ENCODE measurements at regions not wholly inside any gene's neighbourhood (a gene's known extent, or its start where the extent isn't known, plus 50 kb on each side); places are given as distances from the start of the nearest gene placed in this dataset.

DNA sequence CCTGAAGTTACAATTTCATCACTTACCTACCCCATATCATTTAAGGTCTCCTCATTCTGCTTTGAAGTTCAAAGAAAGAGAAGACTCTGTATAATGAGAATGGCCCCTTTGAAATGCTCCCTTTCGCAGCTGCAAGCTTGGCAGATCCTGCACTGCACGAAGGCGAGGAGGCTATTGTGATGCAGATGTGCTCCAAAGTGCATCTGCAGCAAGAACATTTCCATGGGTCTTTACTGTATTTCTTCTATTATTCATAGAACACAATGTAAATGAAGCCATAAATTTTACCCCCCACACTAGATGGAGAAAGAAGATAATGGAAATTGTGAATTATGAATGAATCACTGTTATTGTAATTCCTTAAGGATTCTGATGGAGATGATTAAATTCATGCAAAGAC lies 178.7 kb downstream of the CHD9NB start:
- Histone ChIP-seq H3K4me1 (ENCODE audit: control insufficient read depth in 5 of 5, insufficient read depth in 5 of 5, low read length in 5 of 5) (no peaks in the 10 kb centered on the region), H3K27ac (ENCODE audit: low read depth in 1 of 2, low read length in 1 of 2) (no peak overlapping the region), H3K4me3 (no peak overlapping the region), H3K27me3 (ENCODE audit: control insufficient read depth in 3 of 3, insufficient read depth in 3 of 3, low read length in 2 of 3) (no peaks in the 10 kb centered on the region), H3K9me3 (ENCODE audit: control insufficient read depth in 4 of 4, insufficient read depth in 3 of 4, low read length in 3 of 4) (peaks cover 0 to 2% (median 0%) of the 10 kb centered on the region in 4 donors), H3K9ac (ENCODE audit: insufficient read depth in 1 of 2, low read length in 2 of 2) (no peak overlapping the region), H3K36me3 (ENCODE audit: control insufficient read depth in 4 of 4, insufficient read depth in 4 of 4, low read length in 4 of 4) (no peaks in the 10 kb centered on the region)
- TF ChIP-seq, protein P1, sequence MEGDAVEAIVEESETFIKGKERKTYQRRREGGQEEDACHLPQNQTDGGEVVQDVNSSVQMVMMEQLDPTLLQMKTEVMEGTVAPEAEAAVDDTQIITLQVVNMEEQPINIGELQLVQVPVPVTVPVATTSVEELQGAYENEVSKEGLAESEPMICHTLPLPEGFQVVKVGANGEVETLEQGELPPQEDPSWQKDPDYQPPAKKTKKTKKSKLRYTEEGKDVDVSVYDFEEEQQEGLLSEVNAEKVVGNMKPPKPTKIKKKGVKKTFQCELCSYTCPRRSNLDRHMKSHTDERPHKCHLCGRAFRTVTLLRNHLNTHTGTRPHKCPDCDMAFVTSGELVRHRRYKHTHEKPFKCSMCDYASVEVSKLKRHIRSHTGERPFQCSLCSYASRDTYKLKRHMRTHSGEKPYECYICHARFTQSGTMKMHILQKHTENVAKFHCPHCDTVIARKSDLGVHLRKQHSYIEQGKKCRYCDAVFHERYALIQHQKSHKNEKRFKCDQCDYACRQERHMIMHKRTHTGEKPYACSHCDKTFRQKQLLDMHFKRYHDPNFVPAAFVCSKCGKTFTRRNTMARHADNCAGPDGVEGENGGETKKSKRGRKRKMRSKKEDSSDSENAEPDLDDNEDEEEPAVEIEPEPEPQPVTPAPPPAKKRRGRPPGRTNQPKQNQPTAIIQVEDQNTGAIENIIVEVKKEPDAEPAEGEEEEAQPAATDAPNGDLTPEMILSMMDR (IDR thresholded peaks at IDR 0.05; ENCODE audit: control extremely low read depth, extremely low read depth) = no peak
- no peak for DNase-seq
- 71 to 88% methylated on average over 3 of the region's 3 CpGs for WGBS, 2 donors
- no peak for ATAC-seq (ENCODE audit: insufficient read depth, low FRiP score)

DNA sequence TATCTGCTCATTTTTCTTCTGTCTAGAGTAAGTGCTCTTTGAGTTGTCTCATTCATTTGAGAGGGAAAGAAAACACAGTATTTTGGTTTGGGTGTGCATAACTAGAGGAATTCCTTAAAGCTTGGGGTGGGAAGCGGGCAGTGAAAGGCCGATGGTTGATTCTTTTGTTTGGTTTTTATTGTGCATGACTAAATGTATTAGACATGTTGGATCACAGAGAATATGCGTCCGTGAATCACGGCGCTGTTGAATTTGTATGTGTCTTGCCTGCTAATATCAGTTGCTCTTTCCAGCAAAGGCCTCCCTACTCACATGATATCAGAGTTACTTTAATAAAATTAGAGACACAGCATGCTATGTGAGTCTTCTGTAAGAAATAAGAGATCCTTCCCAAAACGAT lies 180.0 kb downstream of the CHD9NB start:
- Histone ChIP-seq H3K36me3 (ENCODE audit: control insufficient read depth in 4 of 4, insufficient read depth in 4 of 4, low read length in 4 of 4) (no peaks in the 10 kb centered on the region), H3K9ac (ENCODE audit: insufficient read depth in 1 of 2, low read length in 2 of 2) (no peak overlapping the region), H3K27me3 (ENCODE audit: control insufficient read depth in 3 of 3, insufficient read depth in 3 of 3, low read length in 2 of 3) (no peaks in the 10 kb centered on the region), H3K4me3 (no peak overlapping the region), H3K27ac (ENCODE audit: low read depth in 1 of 2, low read length in 1 of 2) (no peak overlapping the region), H3K9me3 (ENCODE audit: control insufficient read depth in 4 of 4, insufficient read depth in 3 of 4, low read length in 3 of 4) (peaks cover 0 to 2% (median 0%) of the 10 kb centered on the region in 4 donors), H3K4me1 (ENCODE audit: control insufficient read depth in 5 of 5, insufficient read depth in 5 of 5, low read length in 5 of 5) (no peaks in the 10 kb centered on the region)
- ATAC-seq (ENCODE audit: insufficient read depth, low FRiP score) (no peak), DNase-seq (no peak)
- TF ChIP-seq, protein P1 (IDR thresholded peaks at IDR 0.05; ENCODE audit: control extremely low read depth, extremely low read depth) = no peak
- 79 to 81% methylated on average over 7 of the region's 7 CpGs for WGBS, 2 donors

DNA sequence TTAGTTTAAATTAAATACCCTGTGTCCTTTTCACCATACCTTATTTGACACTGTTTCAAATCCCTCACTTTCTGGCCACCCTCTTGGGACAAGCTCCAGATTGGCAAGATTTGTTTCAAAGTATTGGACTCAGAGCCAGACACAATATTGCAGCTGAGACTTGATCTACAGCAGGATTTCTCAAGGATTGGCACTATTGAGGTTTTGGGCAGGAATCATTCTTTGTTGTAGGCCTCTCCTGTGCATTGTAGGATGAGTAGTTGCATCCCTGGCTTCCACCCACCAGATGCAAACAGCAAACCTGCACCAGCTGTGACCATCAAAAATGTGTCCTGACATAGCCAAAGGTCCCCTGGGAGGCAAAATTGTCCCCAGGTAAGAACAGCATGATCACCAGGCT lies 181.2 kb downstream of the CHD9NB start:
- Histone ChIP-seq H3K27me3 (ENCODE audit: control insufficient read depth in 3 of 3, insufficient read depth in 3 of 3, low read length in 2 of 3) (no peaks in the 10 kb centered on the region), H3K4me1 (ENCODE audit: control insufficient read depth in 5 of 5, insufficient read depth in 5 of 5, low read length in 5 of 5) (no peaks in the 10 kb centered on the region), H3K9ac (ENCODE audit: insufficient read depth in 1 of 2, low read length in 2 of 2) (no peak overlapping the region), H3K36me3 (ENCODE audit: control insufficient read depth in 4 of 4, insufficient read depth in 4 of 4, low read length in 4 of 4) (no peaks in the 10 kb centered on the region), H3K4me3 (no peak overlapping the region), H3K27ac (ENCODE audit: low read depth in 1 of 2, low read length in 1 of 2) (no peak overlapping the region), H3K9me3 (ENCODE audit: control insufficient read depth in 4 of 4, insufficient read depth in 3 of 4, low read length in 3 of 4) (peaks cover 0 to 2% (median 0%) of the 10 kb centered on the region in 4 donors)
- ATAC-seq (ENCODE audit: insufficient read depth, low FRiP score) (no peak), DNase-seq (no peak)
- TF ChIP-seq, protein P1 (IDR thresholded peaks at IDR 0.05; ENCODE audit: control extremely low read depth, extremely low read depth) = no peak

DNA sequence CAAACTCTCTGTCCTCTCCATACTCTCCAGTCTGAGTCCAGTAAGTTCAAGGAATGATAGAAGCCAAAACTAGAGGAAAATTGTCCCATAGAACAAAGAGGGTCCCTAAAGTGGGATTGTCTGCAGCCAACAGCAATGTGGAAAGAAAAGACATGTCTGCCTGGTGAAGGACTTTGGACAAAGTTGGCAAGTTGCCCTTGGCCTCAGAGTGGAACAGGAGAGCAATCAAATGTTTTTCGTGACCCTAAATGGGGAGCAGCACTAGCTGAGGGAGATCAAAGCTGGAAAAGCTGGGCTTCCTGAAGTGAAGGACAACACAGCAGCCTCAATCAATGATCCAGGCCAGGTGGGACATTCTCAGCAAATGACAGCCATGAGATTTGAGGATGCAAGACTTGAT lies 183.5 kb downstream of the CHD9NB start:
- Histone ChIP-seq H3K27me3 (ENCODE audit: control insufficient read depth in 3 of 3, insufficient read depth in 3 of 3, low read length in 2 of 3) (no peaks in the 10 kb centered on the region), H3K9me3 (ENCODE audit: control insufficient read depth in 4 of 4, insufficient read depth in 3 of 4, low read length in 3 of 4) (peaks cover 0 to 2% (median 0%) of the 10 kb centered on the region in 4 donors), H3K27ac (ENCODE audit: low read depth in 1 of 2, low read length in 1 of 2) (no peak overlapping the region), H3K36me3 (ENCODE audit: control insufficient read depth in 4 of 4, insufficient read depth in 4 of 4, low read length in 4 of 4) (no peaks in the 10 kb centered on the region), H3K4me3 (no peak overlapping the region), H3K9ac (ENCODE audit: insufficient read depth in 1 of 2, low read length in 2 of 2) (no peak overlapping the region), H3K4me1 (ENCODE audit: control insufficient read depth in 5 of 5, insufficient read depth in 5 of 5, low read length in 5 of 5) (no peaks in the 10 kb centered on the region)
- TF ChIP-seq, protein P1 (IDR thresholded peaks at IDR 0.05; ENCODE audit: control extremely low read depth, extremely low read depth) = no peak
- DNase-seq (no peak), ATAC-seq (ENCODE audit: insufficient read depth, low FRiP score) (no peak)
- WGBS, 2 donors = 37 to 79% methylated on average over 1 of the region's 1 CpG
